ENCODE measurements at regions not wholly inside any gene's neighbourhood (a gene's known extent, or its start where the extent isn't known, plus 50 kb on each side); places are given as distances from the start of the nearest gene placed in this dataset.

- TF ChIP-seq CTCF (IDR thresholded peaks at IDR 0.05) (peak; percentile 81), ZFX (IDR thresholded peaks at IDR 0.05; ENCODE audit: borderline replicate concordance) (no peak)
Measured at GRCh38 chr10:123559066-123559822, 106.9 kb upstream of the GPR26 start.
